GM23338 (cell line): ENCODE measurements at regions not wholly inside any gene's neighbourhood (a gene's known extent, or its start where the extent isn't known, plus 50 kb on each side); places are given as distances from the start of the nearest gene placed in this dataset.

Source experiments
- ATAC-seq: fragments of 200-7000 bp; cut with Tn5 transposase; 3 replicates; pipeline ENCODE4 v1.9.1; 2020
- DNase-seq: peaks from one replicate; pipeline ENCODE4 v3.0.0-alpha.2; 2015; ENCODE audit warnings: low spot score
- H2AFZ ChIP-seq: fragments of 200-600 bp; sonication (generic); 2 replicates; pipeline ENCODE4 v1.8.0; 2016; ENCODE audit warnings: antibody characterized with exemption, mild to moderate bottlenecking, moderate library complexity
- H3F3A ChIP-seq: fragments of 200-600 bp; sonication (generic); replicated peaks from 2 replicates; pipeline ENCODE4 v1.8.0; 2017; ENCODE audit warnings: antibody characterized with exemption, mixed run types, low read depth
- H3K27ac ChIP-seq: fragments of 200-600 bp; sonication (generic); 2 replicates; pipeline ENCODE4 v1.6.1; 2016; ENCODE audit warnings: low read depth
- H3K27me3 ChIP-seq: fragments of 200-600 bp; sonication (generic); 2 replicates; pipeline ENCODE4 v1.8.0; 2016; ENCODE audit warnings: mild to moderate bottlenecking, mixed run types, moderate library complexity; ENCODE audit not compliant: insufficient read depth
- H3K36me3 ChIP-seq: fragments of 200-600 bp; sonication (generic); 2 replicates; pipeline ENCODE4 v1.8.0; 2016; ENCODE audit warnings: mild to moderate bottlenecking; ENCODE audit not compliant: insufficient read depth
- H3K4me1 ChIP-seq: fragments of 200-600 bp; sonication (generic); 2 replicates; pipeline ENCODE4 v1.8.0; 2016; ENCODE audit warnings: mild to moderate bottlenecking, moderate library complexity; ENCODE audit not compliant: insufficient read depth
- H3K4me2 ChIP-seq: fragments of 200-600 bp; sonication (generic); 2 replicates; pipeline ENCODE4 v1.7.1; 2017; ENCODE audit warnings: mixed run types
- H3K4me3 ChIP-seq: fragments of 200-600 bp; sonication (generic); 2 replicates; pipeline ENCODE4 v1.6.1; 2016; ENCODE audit warnings: mixed run types
- H3K79me2 ChIP-seq: fragments of 200-600 bp; sonication (generic); replicated peaks from 2 replicates; pipeline ENCODE4 v1.8.0; 2017; ENCODE audit warnings: mild to moderate bottlenecking; ENCODE audit not compliant: insufficient read depth
- H3K9me2 ChIP-seq: fragments of 200-600 bp; sonication (generic); 2 replicates; pipeline ENCODE4 v1.8.0; 2017; ENCODE audit not compliant: insufficient read depth
- H4K20me1 ChIP-seq: fragments of 200-600 bp; sonication (generic); replicated peaks from 2 replicates; pipeline ENCODE4 v1.8.0; 2017; ENCODE audit warnings: mild to moderate bottlenecking; ENCODE audit not compliant: insufficient read depth
- H3K27ac Mint-ChIP-seq: 2 replicates; pipeline ENCODE4 v1.8.0; 2020; ENCODE audit warnings: inconsistent platforms, mild to moderate bottlenecking, moderate library complexity, mixed read lengths
- H3K27me3 Mint-ChIP-seq: 3 replicates; pipeline ENCODE4 v1.8.0; 2022; ENCODE audit warnings: low read depth, mild to moderate bottlenecking, moderate library complexity, mixed read lengths, inconsistent platforms; ENCODE audit not compliant: insufficient read depth, poor library complexity
- H3K36me3 Mint-ChIP-seq: 3 replicates; pipeline ENCODE4 v1.8.0; 2021; ENCODE audit warnings: low read depth, mild to moderate bottlenecking, inconsistent platforms, moderate library complexity, mixed read lengths
- H3K4me1 Mint-ChIP-seq: 3 replicates; pipeline ENCODE4 v1.8.0; 2020; ENCODE audit warnings: mild to moderate bottlenecking, inconsistent platforms, mixed read lengths
- H3K4me3 Mint-ChIP-seq: 3 replicates; pipeline ENCODE4 v1.8.0; 2021; ENCODE audit warnings: moderate library complexity, mild to moderate bottlenecking, inconsistent platforms, mixed read lengths
- H3K9me3 Mint-ChIP-seq: 3 replicates; pipeline ENCODE4 v1.8.0; 2020; ENCODE audit warnings: moderate library complexity, mild to moderate bottlenecking, inconsistent platforms, mixed read lengths
- CREB1 ChIP-seq: fragments of 250-450 bp; sonication (Bioruptor Pico); IDR thresholded peaks from 2 replicates; pipeline ENCODE4 v1.5.0; 2020; ENCODE audit warnings: low read depth, mild to moderate bottlenecking, moderate library complexity
- CTCF ChIP-seq, 2 experiments: fragments of 200-600 bp in 1 of 2; sonication (generic) in 1 of 2; conservative IDR thresholded peaks; 2 replicates each; pipeline versions ENCODE4 v1.5.1 to v1.6.1; 2016 to 2017; ENCODE audit warnings: antibody characterized with exemption in 2 of 2, low read depth in 2 of 2, mild to moderate bottlenecking in 2 of 2, moderate library complexity in 1 of 2
- EZH2phosphoT487 ChIP-seq: fragments of 200-600 bp; sonication (generic); IDR thresholded peaks from one replicate; pipeline ENCODE4 v1.8.1; 2018; ENCODE audit warnings: antibody characterized with exemption; ENCODE audit not compliant: unreplicated experiment
- JUNB ChIP-seq: IDR thresholded peaks from one replicate; pipeline ENCODE4 v1.6.1; 2016; ENCODE audit warnings: antibody characterized with exemption; ENCODE audit not compliant: unreplicated experiment
- NANOG ChIP-seq: IDR thresholded peaks from 2 replicates; pipeline ENCODE4 v1.6.1; 2016; ENCODE audit warnings: antibody characterized with exemption, borderline replicate concordance
- POLR2AphosphoS5 ChIP-seq: IDR thresholded peaks from 2 replicates; pipeline ENCODE4 v1.6.1; 2016; ENCODE audit warnings: antibody characterized with exemption, low read depth
- REST ChIP-seq: IDR thresholded peaks from one replicate; pipeline ENCODE4 v1.6.1; 2018; ENCODE audit warnings: antibody characterized with exemption; ENCODE audit not compliant: unreplicated experiment
- ZNF114 ChIP-seq: fragments of 250-450 bp; sonication (Bioruptor Pico); IDR thresholded peaks from 2 replicates; pipeline ENCODE4 v1.5.0; 2020; ENCODE audit warnings: mild to moderate bottlenecking, moderate library complexity
- ZNF462 ChIP-seq: fragments of 250-450 bp; sonication (Bioruptor Pico); IDR thresholded peaks from 2 replicates; pipeline ENCODE4 v1.5.0; 2020; ENCODE audit warnings: mild to moderate bottlenecking, moderate library complexity

GRCh38 chr13:61215601-61216000 lies 200.0 kb downstream of the PCDH20 start (continued):
- no peak for TF ChIP-seq CTCF (conservative IDR thresholded peaks at IDR 0.05; ENCODE audit: low read depth in 2 of 2)
- no peak for TF ChIP-seq JUNB
- no peak for TF ChIP-seq NANOG
- no peak for TF ChIP-seq POLR2AphosphoS5
- TF ChIP-seq REST: no peak
- TF ChIP-seq EZH2phosphoT487: no peak

- Histone ChIP-seq H3K4me2 (no peak overlapping the region), H3K4me1 (peaks cover 9% of the 10 kb centered on the region; the same call in 1 of the 2 replicates), H4K20me1 (no peaks in the 10 kb centered on the region), H3K79me2 (no peaks in the 10 kb centered on the region), H3K27ac (no peak overlapping the region), H2AFZ (no peak overlapping the region), H3K36me3 (no peaks in the 10 kb centered on the region), H3K4me3 (no peak overlapping the region), H3K9me2 (no peaks in the 10 kb centered on the region), H3F3A (no peaks in the 10 kb centered on the region), H3K27me3 (no peaks in the 10 kb centered on the region)
- DNase-seq: no peak
- H3K27ac Mint-ChIP-seq: no peak overlapping the region
- no peak for ATAC-seq
- no peak overlapping the region for H3K4me3 Mint-ChIP-seq
- H3K4me1 Mint-ChIP-seq: peaks cover 3% of the 10 kb centered on the region; the same call in 2 of the 3 replicates
- no peaks in the 10 kb centered on the region for H3K27me3 Mint-ChIP-seq
- H3K9me3 Mint-ChIP-seq: no peaks in the 10 kb centered on the region; the same call in 2 of the 3 replicates
- no peak for TF ChIP-seq CREB1 (CRISPR knock-in tag)
- no peaks in the 10 kb centered on the region for H3K36me3 Mint-ChIP-seq
Measured at GRCh38 chr13:61215116-61215515, 200.5 kb downstream of the PCDH20 start.

- H3K4me3 Mint-ChIP-seq: no peak overlapping the region
- no peak overlapping the region for H3K4me3 ChIP-seq
- no peak overlapping the region for H3K27ac Mint-ChIP-seq
- H3K4me1 ChIP-seq: peaks cover 9% of the 10 kb centered on the region; the same call in 1 of the 2 replicates
- H3K27me3 ChIP-seq: no peaks in the 10 kb centered on the region
- no peak overlapping the region for H3K27ac ChIP-seq
- H3K4me2 ChIP-seq: no peak overlapping the region
- H3F3A ChIP-seq: no peaks in the 10 kb centered on the region
- no peaks in the 10 kb centered on the region; the same call in 2 of the 3 replicates for H3K9me3 Mint-ChIP-seq
- no peaks in the 10 kb centered on the region for H3K36me3 Mint-ChIP-seq
- ATAC-seq (no peak), DNase-seq (no peak)
- no peak overlapping the region for H2AFZ ChIP-seq
- H3K27me3 Mint-ChIP-seq: no peaks in the 10 kb centered on the region
- no peaks in the 10 kb centered on the region for H3K79me2 ChIP-seq
- H3K36me3 ChIP-seq: no peaks in the 10 kb centered on the region
- H3K4me1 Mint-ChIP-seq: peaks cover 3% of the 10 kb centered on the region; the same call in 2 of the 3 replicates
- no peaks in the 10 kb centered on the region for H3K9me2 ChIP-seq
- no peaks in the 10 kb centered on the region for H4K20me1 ChIP-seq
- TF ChIP-seq EZH2phosphoT487 (no peak), ZNF462 (CRISPR knock-in tag) (no peak), ZNF114 (CRISPR knock-in tag) (no peak)
Measured at GRCh38 chr13:61214551-61214950, 201.1 kb downstream of the PCDH20 start.
